ENCODE measurements at regions not wholly inside any gene's neighbourhood (a gene's known extent, or its start where the extent isn't known, plus 50 kb on each side); places are given as distances from the start of the nearest gene placed in this dataset.

- TF ChIP-seq CTCF (IDR thresholded peaks at IDR 0.05; ENCODE audit: low read depth, low read length), result no peak
- no peak overlapping the region for H3K4me3 ChIP-seq (ENCODE audit: low read depth, low read length)
These were observed 1079.9 kb upstream of the C9orf72 start for GRCh38 chr9:28653216-28653615.

- H3K4me3 ChIP-seq (ENCODE audit: low read depth, low read length), result no peak overlapping the region
- TF ChIP-seq CTCF (IDR thresholded peaks at IDR 0.05; ENCODE audit: low read depth, low read length), result no peak
These were observed 1083.4 kb upstream of the C9orf72 start for GRCh38 chr9:28656727-28657126.

- TF ChIP-seq CTCF (IDR thresholded peaks at IDR 0.05; ENCODE audit: low read depth, low read length), result no peak
- H3K4me3 ChIP-seq (ENCODE audit: low read depth, low read length), result no peak overlapping the region
These were observed 1088.6 kb upstream of the C9orf72 start for GRCh38 chr9:28661853-28662252.

GRCh38 chr9:28662675-28663074 lies 1089.4 kb upstream of the C9orf72 start:
- TF ChIP-seq CTCF (IDR thresholded peaks at IDR 0.05; ENCODE audit: low read depth, low read length), result no peak
- no peak overlapping the region for H3K4me3 ChIP-seq (ENCODE audit: low read depth, low read length)

GRCh38 chr9:28668158-28668557 lies 1094.9 kb upstream of the C9orf72 start:
- H3K4me3 ChIP-seq (ENCODE audit: low read depth, low read length), result no peak overlapping the region
- no peak for TF ChIP-seq CTCF (IDR thresholded peaks at IDR 0.05; ENCODE audit: low read depth, low read length)

GRCh38 chr9:28671000-28671399 lies 1097.7 kb upstream of the C9orf72 start:
- no peak for TF ChIP-seq CTCF (IDR thresholded peaks at IDR 0.05; ENCODE audit: low read depth, low read length)
- H3K4me3 ChIP-seq (ENCODE audit: low read depth, low read length), result no peak overlapping the region

- TF ChIP-seq CTCF (IDR thresholded peaks at IDR 0.05; ENCODE audit: low read depth, low read length), result no peak
- no peak overlapping the region for H3K4me3 ChIP-seq (ENCODE audit: low read depth, low read length)
These were observed 1104.8 kb upstream of the C9orf72 start for GRCh38 chr9:28678097-28678496.

Measured in WI38 (cell line).